Mammary epithelial cell (primary cell): ENCODE measurements at regions not wholly inside any gene's neighbourhood (a gene's known extent, or its start where the extent isn't known, plus 50 kb on each side); places are given as distances from the start of the nearest gene placed in this dataset.

Experiments used
- EZH2 ChIP-seq: IDR thresholded peaks from 2 replicates; pipeline ENCODE4 v1.6.1; 2012; ENCODE audit warnings: low read length, inconsistent platforms, borderline replicate concordance
- TF ChIP-seq, protein P1 (sequence below), 2 donors: IDR thresholded peaks in 1 of 2; conservative IDR thresholded peaks in 1 of 2; 2 replicates each; pipeline ENCODE4 v1.5.1; 2011 to 2012; ENCODE audit warnings: inconsistent platforms in 2 of 2, low read length in 2 of 2, mild to moderate bottlenecking in 2 of 2, control low read depth in 1 of 2, low read depth in 1 of 2; ENCODE audit not compliant: insufficient read depth in 1 of 2; ENCODE audit errors: extremely low read depth in 1 of 2

DNA sequence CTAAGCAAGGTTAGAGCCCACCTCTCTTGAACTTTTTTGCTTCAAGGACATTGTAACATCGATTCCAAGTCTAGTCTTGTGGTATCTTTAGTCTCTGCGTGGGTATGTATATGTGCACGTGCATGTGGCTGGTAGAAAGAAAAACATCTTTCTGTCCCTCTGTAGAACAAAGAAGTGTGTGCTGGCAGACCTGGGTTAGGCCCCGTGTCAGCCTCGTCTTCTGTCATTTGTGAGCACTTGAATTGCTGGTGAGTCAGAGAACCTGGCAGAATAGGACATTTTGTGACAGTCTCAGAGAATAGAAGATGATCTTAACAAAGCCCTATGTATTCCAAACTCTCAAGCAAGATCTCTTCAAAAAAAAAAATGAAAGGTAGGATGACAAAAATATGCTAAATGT lies 102.2 kb upstream of the ATP10A start:
- TF ChIP-seq, protein P1, sequence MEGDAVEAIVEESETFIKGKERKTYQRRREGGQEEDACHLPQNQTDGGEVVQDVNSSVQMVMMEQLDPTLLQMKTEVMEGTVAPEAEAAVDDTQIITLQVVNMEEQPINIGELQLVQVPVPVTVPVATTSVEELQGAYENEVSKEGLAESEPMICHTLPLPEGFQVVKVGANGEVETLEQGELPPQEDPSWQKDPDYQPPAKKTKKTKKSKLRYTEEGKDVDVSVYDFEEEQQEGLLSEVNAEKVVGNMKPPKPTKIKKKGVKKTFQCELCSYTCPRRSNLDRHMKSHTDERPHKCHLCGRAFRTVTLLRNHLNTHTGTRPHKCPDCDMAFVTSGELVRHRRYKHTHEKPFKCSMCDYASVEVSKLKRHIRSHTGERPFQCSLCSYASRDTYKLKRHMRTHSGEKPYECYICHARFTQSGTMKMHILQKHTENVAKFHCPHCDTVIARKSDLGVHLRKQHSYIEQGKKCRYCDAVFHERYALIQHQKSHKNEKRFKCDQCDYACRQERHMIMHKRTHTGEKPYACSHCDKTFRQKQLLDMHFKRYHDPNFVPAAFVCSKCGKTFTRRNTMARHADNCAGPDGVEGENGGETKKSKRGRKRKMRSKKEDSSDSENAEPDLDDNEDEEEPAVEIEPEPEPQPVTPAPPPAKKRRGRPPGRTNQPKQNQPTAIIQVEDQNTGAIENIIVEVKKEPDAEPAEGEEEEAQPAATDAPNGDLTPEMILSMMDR (conservative IDR thresholded peaks at IDR 0.05 in 1 of 2, IDR thresholded peaks at IDR 0.05 in 1 of 2; ENCODE audit: extremely low read depth in 1 of 2, insufficient read depth in 1 of 2, low read depth in 1 of 2, low read length in 2 of 2) = no peak
- no peak for TF ChIP-seq EZH2
